ENCODE measurements at regions not wholly inside any gene's neighbourhood (a gene's known extent, or its start where the extent isn't known, plus 50 kb on each side); places are given as distances from the start of the nearest gene placed in this dataset.

DNA sequence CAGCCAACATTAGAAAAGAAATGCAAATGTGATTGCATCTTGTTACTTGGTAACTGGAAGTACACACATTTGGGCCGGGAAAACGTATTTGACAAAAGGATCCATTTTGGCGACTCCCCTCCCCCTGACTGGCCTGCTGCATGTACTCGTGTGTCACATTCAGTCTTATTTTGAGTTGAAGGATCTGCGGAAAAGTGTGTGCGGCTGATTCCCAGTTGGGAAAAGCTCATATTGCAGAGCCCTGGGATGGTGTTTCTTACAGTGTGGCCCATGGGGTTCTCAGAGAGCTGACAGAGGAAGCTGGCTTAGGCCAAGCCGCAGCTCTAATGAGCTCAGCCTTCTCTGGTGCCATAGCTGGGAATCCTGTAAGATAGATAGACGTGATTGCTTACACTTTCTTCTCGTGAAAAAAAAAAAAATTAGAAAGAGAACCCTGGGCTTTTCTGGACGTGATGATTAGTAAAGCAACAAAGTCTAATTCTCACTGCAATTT, 170.3 kb upstream of the ARGLU1 start:
- Histone ChIP-seq H3K36me3 (no peaks in the 10 kb centered on the region), H3K27me3 (no peaks in the 10 kb centered on the region), H3K27ac (no peak overlapping the region), H3K4me3 (no peak overlapping the region), H3K9me3 (no peaks in the 10 kb centered on the region), H3K4me1 (no peaks in the 10 kb centered on the region)
- no peak for DNase-seq (ENCODE audit: low spot score in 2 of 2)
- intact Hi-C loops (cut with DNase I; ENCODE audit: low total_unique reads): no loop called here
- TF ChIP-seq POLR2AphosphoS5 (IDR thresholded peaks at IDR 0.05) (no peak), POLR2A (IDR thresholded peaks at IDR 0.05) (no peak)
- TF ChIP-seq, protein P1, sequence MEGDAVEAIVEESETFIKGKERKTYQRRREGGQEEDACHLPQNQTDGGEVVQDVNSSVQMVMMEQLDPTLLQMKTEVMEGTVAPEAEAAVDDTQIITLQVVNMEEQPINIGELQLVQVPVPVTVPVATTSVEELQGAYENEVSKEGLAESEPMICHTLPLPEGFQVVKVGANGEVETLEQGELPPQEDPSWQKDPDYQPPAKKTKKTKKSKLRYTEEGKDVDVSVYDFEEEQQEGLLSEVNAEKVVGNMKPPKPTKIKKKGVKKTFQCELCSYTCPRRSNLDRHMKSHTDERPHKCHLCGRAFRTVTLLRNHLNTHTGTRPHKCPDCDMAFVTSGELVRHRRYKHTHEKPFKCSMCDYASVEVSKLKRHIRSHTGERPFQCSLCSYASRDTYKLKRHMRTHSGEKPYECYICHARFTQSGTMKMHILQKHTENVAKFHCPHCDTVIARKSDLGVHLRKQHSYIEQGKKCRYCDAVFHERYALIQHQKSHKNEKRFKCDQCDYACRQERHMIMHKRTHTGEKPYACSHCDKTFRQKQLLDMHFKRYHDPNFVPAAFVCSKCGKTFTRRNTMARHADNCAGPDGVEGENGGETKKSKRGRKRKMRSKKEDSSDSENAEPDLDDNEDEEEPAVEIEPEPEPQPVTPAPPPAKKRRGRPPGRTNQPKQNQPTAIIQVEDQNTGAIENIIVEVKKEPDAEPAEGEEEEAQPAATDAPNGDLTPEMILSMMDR (IDR thresholded peaks at IDR 0.05): no peak

DNA sequence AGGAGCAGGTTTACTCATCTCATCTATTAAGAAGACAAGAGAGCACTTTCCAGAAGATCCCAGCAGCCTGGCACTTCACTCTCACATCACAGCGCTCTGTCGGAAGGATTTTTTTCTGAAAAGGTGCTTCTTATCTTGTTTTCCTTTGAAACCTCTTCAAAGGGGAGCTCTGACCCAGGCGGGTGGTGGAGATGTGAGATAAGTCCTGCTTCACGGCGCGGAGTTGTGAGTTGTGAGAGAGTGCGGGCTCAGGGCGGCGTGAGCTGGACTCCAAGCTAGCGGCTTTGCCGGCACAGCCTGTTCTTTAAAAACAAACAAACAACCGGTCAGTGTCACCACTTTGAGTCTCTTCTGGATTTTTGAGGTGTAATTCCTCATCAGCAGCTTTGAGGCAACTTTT, 169.0 kb upstream of the ARGLU1 start:
- intact Hi-C loops (cut with DNase I; ENCODE audit: low total_unique reads): no loop called here
- TF ChIP-seq POLR2A (IDR thresholded peaks at IDR 0.05) (no peak), POLR2AphosphoS5 (IDR thresholded peaks at IDR 0.05) (no peak)
- TF ChIP-seq, protein P1 (IDR thresholded peaks at IDR 0.05): no peak
- Histone ChIP-seq H3K4me3 (no peak overlapping the region), H3K4me1 (no peaks in the 10 kb centered on the region), H3K9me3 (no peaks in the 10 kb centered on the region), H3K36me3 (no peaks in the 10 kb centered on the region), H3K27me3 (no peaks in the 10 kb centered on the region), H3K27ac (no peak overlapping the region)
- DNase-seq (ENCODE audit: low spot score in 2 of 2): no peak

DNA sequence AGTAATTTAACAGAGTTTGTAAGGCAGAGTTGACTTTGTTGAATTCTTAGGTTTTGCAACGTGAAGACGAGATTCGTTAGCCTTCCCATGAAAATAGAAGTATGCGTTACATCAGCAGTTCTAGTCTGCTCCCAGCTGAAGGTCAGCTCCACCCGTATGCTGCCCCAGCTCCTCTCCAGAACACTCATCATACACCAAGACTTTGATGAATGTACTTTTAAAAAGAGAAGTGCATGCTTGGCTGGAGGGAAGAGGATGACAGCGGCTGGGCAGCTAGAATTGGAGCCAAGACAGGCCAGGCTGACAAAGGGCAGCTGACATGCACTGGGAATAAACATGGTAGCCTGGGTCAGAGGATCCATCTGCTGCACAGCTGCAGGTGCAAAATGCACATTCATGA, 166.3 kb upstream of the ARGLU1 start:
- Histone ChIP-seq H3K9me3 (no peaks in the 10 kb centered on the region), H3K4me3 (no peak overlapping the region), H3K27ac (no peak overlapping the region), H3K36me3 (no peaks in the 10 kb centered on the region), H3K27me3 (no peaks in the 10 kb centered on the region), H3K4me1 (no peaks in the 10 kb centered on the region)
- no peak for TF ChIP-seq POLR2A (IDR thresholded peaks at IDR 0.05)
- TF ChIP-seq, protein P1 (IDR thresholded peaks at IDR 0.05): no peak
- no peak for TF ChIP-seq POLR2AphosphoS5 (IDR thresholded peaks at IDR 0.05)
- DNase-seq (ENCODE audit: low spot score in 2 of 2): no peak
- intact Hi-C loops (cut with DNase I; ENCODE audit: low total_unique reads): no loop called here

DNA sequence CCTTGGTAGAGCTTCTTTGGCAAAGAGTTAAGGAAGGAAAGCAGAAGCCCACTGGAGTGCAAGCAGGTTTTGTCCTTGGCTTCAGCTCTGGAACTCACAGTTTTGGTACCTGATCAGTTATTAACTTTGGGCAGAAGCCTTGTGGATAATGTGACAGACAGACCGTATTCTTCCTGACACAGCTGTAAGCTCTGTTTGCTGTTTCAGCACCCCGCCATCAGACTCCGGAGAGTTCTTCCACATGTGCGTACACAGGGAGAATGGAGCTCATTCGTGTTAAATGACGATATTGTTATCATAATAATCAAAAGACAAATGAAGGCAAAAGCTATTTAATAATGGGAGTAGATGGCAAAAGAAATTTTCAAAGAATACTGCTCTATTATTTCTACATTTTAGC, 155.1 kb upstream of the ARGLU1 start:
- no peaks in the 10 kb centered on the region for H3K4me1 ChIP-seq
- TF ChIP-seq POLR2AphosphoS5 (IDR thresholded peaks at IDR 0.05): no peak
- TF ChIP-seq POLR2A (IDR thresholded peaks at IDR 0.05): no peak
- TF ChIP-seq, protein P1 (IDR thresholded peaks at IDR 0.05): no peak

DNA sequence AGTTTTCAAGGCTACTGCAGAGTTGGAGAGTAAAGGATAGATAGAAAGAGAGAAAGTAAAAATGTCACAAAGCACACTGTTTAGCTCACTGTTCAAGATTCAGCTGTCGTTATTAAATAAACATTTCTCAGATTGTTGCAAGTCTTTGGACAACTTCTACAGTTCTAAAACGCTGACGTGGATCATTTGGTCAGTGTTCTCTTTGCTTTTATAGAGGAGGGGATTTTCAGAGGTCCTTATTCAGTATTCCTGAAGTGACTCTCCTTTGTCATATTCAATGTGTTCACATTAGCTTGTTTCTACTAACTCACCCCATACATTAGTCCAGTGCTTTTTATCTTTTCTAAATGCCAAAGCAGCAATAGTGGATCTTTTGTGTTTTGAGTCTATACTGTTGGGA, 154.7 kb upstream of the ARGLU1 start:
- Histone ChIP-seq H3K4me3 (no peak overlapping the region), H3K27me3 (no peaks in the 10 kb centered on the region), H3K36me3 (no peaks in the 10 kb centered on the region), H3K27ac (no peak overlapping the region), H3K4me1 (no peaks in the 10 kb centered on the region), H3K9me3 (peaks cover 0 to 18% of the 10 kb centered on the region in 2 donors)
- intact Hi-C loops (cut with DNase I; ENCODE audit: low total_unique reads): no loop called here
- DNase-seq (ENCODE audit: low spot score in 2 of 2): no peak
- TF ChIP-seq POLR2AphosphoS5 (IDR thresholded peaks at IDR 0.05) (no peak), POLR2A (IDR thresholded peaks at IDR 0.05) (no peak)
- TF ChIP-seq, protein P1 (IDR thresholded peaks at IDR 0.05): no peak

More for the DNA sequence above, 155.1 kb upstream of the ARGLU1 start:
- no peak for DNase-seq (ENCODE audit: low spot score in 2 of 2)
- no peak overlapping the region for H3K27ac ChIP-seq
- peaks cover 0 to 14% of the 10 kb centered on the region in 2 donors for H3K9me3 ChIP-seq
- H3K4me3 ChIP-seq: no peak overlapping the region
- no peaks in the 10 kb centered on the region for H3K36me3 ChIP-seq
- intact Hi-C loops (cut with DNase I; ENCODE audit: low total_unique reads): no loop called here
- no peaks in the 10 kb centered on the region for H3K27me3 ChIP-seq

Data from breast epithelium (tissue), 4 donors.